GM18868 (cell line): ENCODE measurements at regions not wholly inside any gene's neighbourhood (a gene's known extent, or its start where the extent isn't known, plus 50 kb on each side); places are given as distances from the start of the nearest gene placed in this dataset.
A peak's percentile ranks its signal among the peaks of the same experiment; 100 is the strongest.

ENCODE experiments used
- ATAC-seq: cut with Tn5 transposase; IDR thresholded peaks from one replicate; pipeline ENCODE4 v1.9.1; 2021; ENCODE audit warnings: mild to moderate bottlenecking, moderate library complexity; ENCODE audit not compliant: unreplicated experiment

- ATAC-seq: no peak
Measured at GRCh38 chr7:115106316-115106715, 184.4 kb downstream of the MDFIC start.

DNA sequence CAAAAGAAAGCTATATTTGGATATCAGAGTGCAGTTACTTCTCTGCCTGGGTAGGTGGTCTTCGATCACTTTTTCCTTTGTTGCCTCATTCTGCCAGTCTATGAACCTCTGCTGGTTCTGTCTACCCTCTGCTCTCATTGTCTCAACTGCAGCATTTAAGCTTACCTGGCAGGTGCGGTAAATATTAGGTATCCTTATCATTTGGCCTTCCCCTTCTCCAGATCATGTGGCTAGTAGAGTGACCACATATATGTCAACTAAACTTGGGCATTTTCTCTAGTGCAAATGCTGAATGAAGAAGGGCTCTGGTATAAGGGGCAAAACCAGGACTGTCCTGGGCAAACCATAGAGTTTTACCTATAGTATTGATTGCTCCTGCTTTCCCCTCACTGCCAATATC is 180.8 kb downstream of the MDFIC start:
- no peak for ATAC-seq

- no peak for ATAC-seq
Measured at GRCh38 chr7:115101199-115101598, 179.3 kb downstream of the MDFIC start.

DNA sequence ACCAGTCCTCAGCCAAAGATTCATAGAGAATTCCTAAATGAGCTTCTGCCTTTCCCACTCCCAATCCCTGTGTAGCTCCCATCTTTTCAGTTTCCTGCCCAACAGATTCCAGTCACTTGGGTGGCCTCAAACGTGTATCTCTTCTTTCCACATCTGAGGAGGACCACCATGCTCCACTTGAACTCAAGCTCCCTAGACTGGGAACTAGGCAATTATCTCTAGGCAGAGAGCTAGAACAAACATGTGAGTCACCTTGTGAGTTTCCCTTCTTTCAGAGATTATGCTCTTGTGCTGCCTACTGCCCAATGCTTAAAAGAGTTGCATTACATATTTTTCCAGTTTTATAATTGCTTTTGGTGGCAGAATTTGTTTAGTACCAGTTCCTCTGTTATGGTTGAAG is 178.0 kb downstream of the MDFIC start:
- ATAC-seq: peak; percentile 73

DNA sequence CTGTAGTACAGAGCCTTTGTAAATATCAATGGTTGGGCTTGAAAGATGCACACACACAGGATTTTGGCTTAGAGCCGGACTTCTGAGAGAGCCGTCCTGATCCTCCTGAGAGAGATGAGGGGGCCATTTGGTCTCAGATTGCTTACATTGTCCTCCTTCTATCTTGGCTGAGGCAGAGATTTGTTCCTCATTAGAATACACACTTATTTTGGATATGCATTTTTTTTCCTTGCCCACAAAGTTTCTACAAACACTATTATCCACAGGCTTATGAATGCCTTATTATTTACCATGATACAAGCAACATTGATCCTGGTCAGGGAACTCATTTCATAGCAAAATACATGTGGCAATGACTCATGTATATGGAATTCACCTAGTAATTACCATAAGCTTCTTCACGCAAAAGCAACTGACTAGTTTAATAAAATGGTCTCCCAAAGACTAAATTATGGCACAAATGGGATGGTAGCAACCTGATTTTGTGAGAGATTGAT is 175.3 kb downstream of the MDFIC start:
- peak; percentile 55 for ATAC-seq

DNA sequence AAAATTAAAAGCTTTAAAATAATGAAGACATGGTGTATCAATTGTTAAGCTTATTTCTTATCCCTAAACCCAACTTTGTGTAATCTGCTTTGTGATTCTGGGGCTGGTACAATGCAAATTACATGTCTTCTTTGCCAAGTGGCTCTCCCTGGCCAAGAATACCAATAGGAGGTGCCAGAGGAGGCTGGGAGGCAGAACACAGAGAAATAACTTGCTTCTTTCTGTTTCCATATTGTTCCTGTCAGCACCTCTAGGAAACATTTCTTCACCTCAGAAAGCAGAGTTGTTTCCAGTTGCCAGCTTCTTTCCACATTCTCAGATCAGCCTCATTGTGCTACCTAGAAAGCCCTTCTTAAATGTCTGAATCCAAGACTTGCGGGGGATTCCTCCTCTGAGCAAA is 174.4 kb downstream of the MDFIC start:
- no peak for ATAC-seq

GRCh38 chr7:115094163-115094562 is 172.3 kb downstream of the MDFIC start:
- ATAC-seq: no peak

GRCh38 chr7:115088893-115089292 is 167.0 kb downstream of the MDFIC start:
- no peak for ATAC-seq

DNA sequence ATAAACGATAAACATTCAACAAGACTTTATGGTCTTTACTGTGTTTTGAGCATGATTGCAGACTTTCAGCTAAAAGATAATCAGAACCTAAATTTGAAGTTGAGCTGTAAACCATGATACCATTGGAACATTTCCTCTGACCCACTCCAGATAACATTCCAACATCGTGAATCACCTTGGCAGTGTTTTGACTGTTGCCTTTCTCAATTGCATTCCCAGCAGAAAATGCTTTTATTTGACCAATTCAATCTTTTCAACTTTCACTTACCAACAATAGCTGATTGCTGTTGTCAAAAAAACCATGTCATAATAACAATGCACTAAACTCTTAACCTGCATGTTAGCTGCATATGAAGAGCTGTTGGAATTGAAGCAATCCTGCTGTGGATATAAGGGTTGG is 165.5 kb downstream of the MDFIC start:
- ATAC-seq: no peak

GRCh38 chr7:115086146-115086841 is 164.4 kb downstream of the MDFIC start:
- no peak for ATAC-seq

- no peak for ATAC-seq
Measured at GRCh38 chr7:115085421-115085820, 163.5 kb downstream of the MDFIC start.

DNA sequence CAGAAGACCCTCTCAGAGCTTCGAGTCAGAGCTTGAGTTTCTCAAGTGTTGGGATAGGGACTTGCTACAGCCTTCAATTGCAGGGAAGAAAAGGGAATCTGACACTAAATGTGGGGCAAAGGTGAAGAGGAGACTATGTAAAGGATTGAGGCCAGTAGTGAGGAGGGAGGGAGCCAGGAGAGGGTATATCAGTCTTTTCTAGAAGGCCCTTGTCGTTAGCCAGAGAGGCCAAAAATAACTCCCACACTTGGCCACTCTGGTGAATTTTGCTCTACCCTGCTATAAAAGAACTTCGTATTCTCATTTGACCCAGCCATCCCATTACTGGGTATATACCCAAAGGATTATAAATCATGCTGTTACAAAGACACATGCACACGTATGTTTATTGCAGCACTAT is 162.0 kb downstream of the MDFIC start:
- no peak for ATAC-seq

GRCh38 chr7:115081772-115082171 is 159.9 kb downstream of the MDFIC start:
- no peak for ATAC-seq

DNA sequence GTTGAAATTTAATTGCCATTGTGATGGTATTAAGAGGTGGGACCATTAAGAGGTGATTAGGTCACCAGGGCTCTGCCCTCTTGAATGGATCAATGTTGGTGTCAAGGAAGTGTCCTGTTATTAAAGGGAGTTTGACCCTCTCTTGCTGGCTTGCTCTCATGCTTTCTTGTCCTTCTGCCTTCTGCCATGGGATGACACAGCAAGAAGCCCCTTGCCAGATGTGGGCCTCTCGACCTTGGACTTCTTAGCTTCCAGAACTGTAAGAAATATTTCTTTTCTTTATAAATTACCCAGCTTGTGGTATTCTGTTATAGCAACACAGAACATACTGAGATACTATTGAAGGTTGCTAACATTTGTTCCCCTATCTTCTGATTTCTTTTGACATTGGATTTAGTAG is 157.0 kb downstream of the MDFIC start:
- no peak for ATAC-seq

DNA sequence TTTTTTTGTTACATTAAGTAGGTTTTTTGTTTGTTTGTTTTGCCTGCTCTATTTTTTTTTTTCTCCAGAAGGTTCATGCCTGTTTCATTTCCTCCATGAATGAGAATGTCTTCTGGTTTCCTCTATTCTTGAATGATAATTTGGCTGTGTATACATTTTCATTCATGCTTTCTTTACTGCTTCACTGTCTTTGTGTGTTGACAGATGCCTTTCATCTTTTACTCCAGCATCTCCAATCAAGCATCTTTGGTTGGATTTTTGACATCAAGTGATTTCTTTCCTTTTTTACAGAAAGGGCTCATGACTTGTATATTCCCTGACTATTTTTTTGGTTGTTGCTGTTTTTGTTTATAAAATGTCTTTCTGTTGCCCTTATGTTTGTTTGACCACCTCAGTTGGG is 156.5 kb downstream of the MDFIC start:
- ATAC-seq: no peak

- no peak for ATAC-seq
Measured at GRCh38 chr7:115070311-115070710, 148.4 kb downstream of the MDFIC start.
